CD4-positive, alpha-beta T cell treated with Interferon gamma for 1 hour (primary cell): ENCODE measurements at regions not wholly inside any gene's neighbourhood (a gene's known extent, or its start where the extent isn't known, plus 50 kb on each side); places are given as distances from the start of the nearest gene placed in this dataset.

Experiments used
- DNase-seq: peaks from one replicate; pipeline ENCODE4 v3.0.0-alpha.2; 2020

GRCh38 chr3:72214066-72214951 is 429.4 kb upstream of the PROK2 start:
- DNase-seq, result no peak

DNA sequence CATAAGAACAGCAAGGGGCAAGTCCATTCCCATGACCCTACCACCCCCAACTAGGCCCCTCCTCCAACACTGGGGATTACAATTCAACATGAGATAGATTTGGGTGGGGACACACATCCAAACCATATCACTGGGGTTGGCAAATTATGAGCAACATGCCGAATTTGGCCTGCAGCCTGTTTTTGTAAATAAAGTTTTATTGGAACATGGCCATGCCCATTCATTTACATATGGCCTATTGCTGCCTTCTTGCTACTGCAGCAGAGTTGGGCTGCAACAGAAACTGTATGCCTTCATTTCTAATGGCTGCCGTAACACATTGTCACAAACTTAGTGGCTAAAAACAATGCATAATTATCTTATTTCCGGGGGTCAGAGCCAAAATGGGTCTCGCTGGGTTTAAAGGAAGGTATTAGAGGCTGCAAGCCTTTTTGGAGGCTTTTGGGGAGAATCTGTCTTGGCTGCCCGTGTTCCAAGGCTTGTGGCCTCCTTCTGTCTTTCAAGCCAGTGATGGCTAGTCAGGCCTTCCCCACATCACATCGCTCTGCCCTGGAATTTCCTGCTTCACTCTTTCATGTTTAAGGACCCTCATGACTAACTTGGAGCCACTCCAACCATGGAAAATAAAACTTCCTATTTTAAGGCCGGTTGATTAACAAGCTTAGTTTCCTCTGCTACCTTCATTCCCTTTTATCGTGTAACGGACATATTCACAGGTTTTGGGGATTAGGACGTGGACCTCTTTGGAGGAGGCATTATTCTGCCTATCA is 428.5 kb upstream of the PROK2 start:
- DNase-seq, result no peak

- no peak for DNase-seq
Observed at GRCh38 chr3:72212396-72212795, 427.4 kb upstream of the PROK2 start.

GRCh38 chr3:72210261-72210660 is 425.3 kb upstream of the PROK2 start:
- no peak for DNase-seq

GRCh38 chr3:72205297-72205826 is 420.4 kb upstream of the PROK2 start:
- DNase-seq, result no peak

DNA sequence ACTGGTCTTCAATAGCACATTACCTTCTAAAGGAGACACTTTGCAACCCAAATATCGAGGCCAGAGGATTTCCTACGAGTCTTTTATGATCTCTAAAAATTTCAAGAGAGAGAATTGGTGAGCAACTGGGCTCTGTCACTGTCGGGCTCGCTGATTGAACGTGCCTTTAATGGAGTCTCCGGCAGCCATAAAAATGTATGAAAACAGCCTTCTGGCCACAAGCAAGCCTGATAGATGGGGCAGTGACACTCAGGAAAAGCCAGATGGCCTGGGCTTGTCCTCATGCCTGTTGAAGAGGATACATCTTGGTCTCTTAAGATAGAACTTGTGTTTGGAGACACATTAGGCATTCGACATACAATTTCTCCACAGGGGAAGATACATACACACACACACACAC is 419.5 kb upstream of the PROK2 start:
- DNase-seq, result no peak

DNA sequence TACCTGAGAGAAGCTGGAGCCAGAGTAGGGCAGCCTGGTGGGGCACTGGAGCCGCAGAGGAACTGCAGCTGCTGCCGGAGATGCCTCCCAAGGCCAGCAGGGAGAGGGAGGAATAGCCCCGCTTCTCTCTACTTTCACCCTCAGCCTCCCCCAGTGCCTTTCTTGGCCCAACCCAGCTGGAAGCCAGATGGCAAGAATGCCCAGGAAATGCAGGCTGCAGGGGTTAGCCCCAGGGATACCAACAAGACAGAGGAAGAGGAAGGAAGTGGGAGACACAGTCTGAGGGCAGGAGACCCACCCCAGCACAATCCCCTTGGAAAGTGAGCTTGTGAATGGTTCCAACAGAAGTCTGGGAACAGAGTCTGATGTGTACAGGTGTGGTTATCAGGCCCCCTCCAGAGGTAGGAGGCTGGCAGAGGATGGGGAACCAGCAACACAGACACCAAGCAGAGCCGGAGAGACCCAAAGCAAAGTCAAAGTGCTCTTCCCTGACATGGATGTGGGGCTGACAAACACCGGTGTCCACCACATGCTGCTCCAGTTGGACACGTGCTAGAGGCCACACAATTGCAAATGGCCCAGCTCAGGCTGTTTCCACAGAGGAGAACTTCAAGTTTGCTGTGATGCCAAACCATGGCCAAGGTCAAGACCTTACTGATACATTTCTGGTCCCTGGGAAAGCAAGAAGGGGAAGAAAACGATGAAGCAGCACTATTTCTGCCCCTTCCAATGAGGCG is 418.8 kb upstream of the PROK2 start:
- no peak for DNase-seq

GRCh38 chr3:72203105-72203504 is 418.2 kb upstream of the PROK2 start:
- DNase-seq, result no peak

GRCh38 chr3:72200332-72200731 is 415.4 kb upstream of the PROK2 start:
- DNase-seq, result no peak

GRCh38 chr3:72199530-72199929 is 414.6 kb upstream of the PROK2 start:
- DNase-seq, result no peak

DNA sequence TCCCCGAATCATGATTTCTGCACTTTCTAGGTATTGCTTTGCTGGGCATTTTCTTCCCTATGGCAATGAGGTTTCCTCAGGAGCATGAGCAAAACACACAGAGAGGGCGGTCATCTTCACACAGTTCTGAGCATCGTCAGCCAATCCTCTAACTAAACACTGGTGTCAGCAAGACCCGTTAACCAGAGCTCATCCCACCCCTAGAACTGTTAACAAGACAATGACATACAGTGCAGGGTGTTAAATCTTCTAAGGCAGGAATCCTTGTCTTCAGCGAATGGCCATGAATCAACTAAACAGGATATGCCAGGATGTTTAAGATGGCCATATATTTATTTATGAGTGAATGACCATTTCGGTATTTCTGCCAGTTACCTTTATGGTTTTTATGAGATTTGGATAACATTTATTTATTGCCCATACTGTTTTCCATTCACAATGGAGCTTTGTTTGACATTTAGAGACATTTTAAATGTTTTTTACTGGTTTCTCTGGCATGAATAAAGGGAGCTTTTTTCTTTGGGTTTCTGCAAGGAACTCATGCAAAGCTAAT is 411.5 kb upstream of the PROK2 start:
- DNase-seq, result no peak

- no peak for DNase-seq
Observed at GRCh38 chr3:72195895-72196294, 410.9 kb upstream of the PROK2 start.

DNA sequence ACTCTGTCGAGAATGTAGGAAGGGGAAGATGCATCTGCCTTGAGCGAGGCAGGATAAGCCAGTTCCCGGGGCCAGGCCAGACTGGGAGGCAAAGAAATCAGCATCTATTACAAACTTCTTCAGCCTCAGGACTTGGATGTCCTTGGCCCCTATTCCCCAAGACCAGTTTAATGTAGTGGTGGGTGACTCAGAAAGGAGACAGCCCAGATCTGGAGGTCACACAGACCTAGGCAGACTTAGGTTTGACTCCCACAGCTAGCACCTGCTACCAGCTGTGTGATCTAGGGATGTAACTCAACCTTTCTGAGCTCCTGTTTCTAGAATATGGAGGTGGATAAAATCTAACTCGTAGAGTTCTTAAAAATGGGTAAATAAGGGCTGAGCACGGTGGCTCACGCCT is 409.5 kb upstream of the PROK2 start:
- DNase-seq, result no peak

GRCh38 chr3:72193771-72194430 is 409.0 kb upstream of the PROK2 start:
- DNase-seq, result no peak

GRCh38 chr3:72192572-72192971 is 407.6 kb upstream of the PROK2 start:
- no peak for DNase-seq

GRCh38 chr3:72191209-72191960 is 406.4 kb upstream of the PROK2 start:
- DNase-seq, result no peak

DNA sequence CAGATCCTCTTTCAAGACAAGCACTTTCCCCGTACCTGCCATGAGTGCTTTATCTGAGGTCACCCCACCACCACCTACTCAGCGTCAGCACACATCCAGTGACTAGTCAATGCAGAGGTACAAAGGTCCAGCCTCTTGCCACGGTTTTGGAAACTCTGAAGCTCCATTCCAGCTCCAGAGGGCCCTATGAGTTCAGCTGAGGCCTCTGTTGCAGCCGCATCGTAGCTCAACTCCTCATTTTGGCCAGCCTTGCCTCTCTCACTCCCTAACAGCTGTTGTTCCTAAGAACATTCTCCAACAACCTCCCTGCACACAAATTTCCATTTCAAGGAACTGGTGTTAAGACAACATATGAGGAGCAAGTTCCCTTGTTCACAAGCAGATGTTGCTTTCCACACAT is 405.1 kb upstream of the PROK2 start:
- DNase-seq, result no peak

- DNase-seq, result no peak
Observed at GRCh38 chr3:72189339-72189738, 404.4 kb upstream of the PROK2 start.

DNA sequence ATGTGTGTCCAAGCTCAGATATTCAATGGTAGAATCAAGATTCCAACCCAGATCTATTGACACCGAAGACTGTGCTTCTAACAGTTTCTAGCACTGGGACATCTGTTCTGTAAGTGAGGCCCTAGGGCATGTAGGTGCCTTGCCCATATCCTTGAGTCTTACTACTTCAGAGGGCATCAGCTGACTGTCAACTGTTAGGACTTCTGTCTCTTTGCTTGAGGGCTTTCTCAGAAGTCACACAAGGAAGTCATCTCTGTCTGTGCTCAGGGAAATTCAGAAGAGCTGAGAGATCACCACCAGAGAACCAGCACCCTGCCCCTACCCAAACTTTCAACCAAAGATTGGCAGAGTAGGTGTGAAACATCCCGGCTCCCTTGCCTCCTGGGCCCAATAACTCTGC is 403.6 kb upstream of the PROK2 start:
- DNase-seq, result no peak

- no peak for DNase-seq
Observed at GRCh38 chr3:72187131-72187530, 402.2 kb upstream of the PROK2 start.

- DNase-seq, result no peak
Observed at GRCh38 chr3:72186400-72186855, 401.5 kb upstream of the PROK2 start.
